RWPE2 (cell line): ENCODE measurements at regions not wholly inside any gene's neighbourhood (a gene's known extent, or its start where the extent isn't known, plus 50 kb on each side); places are given as distances from the start of the nearest gene placed in this dataset.

Experiments
- ATAC-seq: fragments of 200-7000 bp; cut with Tn5 transposase; 3 replicates; pipeline ENCODE4 v1.9.1; 2021; ENCODE audit warnings: low read depth
- DNase-seq: peaks from one replicate; pipeline ENCODE4 v3.0.0-alpha.2; 2020; ENCODE audit warnings: low spot score
- H3K27ac ChIP-seq: fragments of 450-650 bp; 2 replicates; pipeline ENCODE4 v1.5.1; 2017; ENCODE audit warnings: mild to moderate bottlenecking; ENCODE audit not compliant: poor library complexity, severe bottlenecking
- H3K27me3 ChIP-seq: fragments of 250-450 bp; sonication (Bioruptor Pico); 2 replicates; pipeline ENCODE4 v1.5.1; 2021; ENCODE audit warnings: mild to moderate bottlenecking, moderate library complexity; ENCODE audit not compliant: insufficient read depth, poor library complexity, severe bottlenecking
- H3K36me3 ChIP-seq: fragments of 250-450 bp; sonication (Bioruptor Pico); 2 replicates; pipeline ENCODE4 v1.5.1; 2020; ENCODE audit warnings: low read depth, mild to moderate bottlenecking, moderate library complexity
- H3K4me1 ChIP-seq: fragments of 250-450 bp; sonication (Bioruptor Pico); 2 replicates; pipeline ENCODE4 v1.5.1; 2021; ENCODE audit warnings: mild to moderate bottlenecking, moderate library complexity; ENCODE audit not compliant: insufficient read depth, poor library complexity, severe bottlenecking
- H3K4me3 ChIP-seq: fragments of 250-450 bp; sonication (Bioruptor Pico); 2 replicates; pipeline ENCODE4 v1.5.1; 2021; ENCODE audit warnings: mild to moderate bottlenecking, moderate library complexity; ENCODE audit not compliant: severe bottlenecking
- H3K9me3 ChIP-seq: fragments of 250-450 bp; sonication (Bioruptor Pico); 2 replicates; pipeline ENCODE4 v1.5.1; 2021; ENCODE audit warnings: mild to moderate bottlenecking, moderate library complexity; ENCODE audit not compliant: severe bottlenecking
- TF ChIP-seq, protein P1 (sequence below): fragments of 450-650 bp; IDR thresholded peaks from one replicate; pipeline ENCODE4 v1.5.1; 2017; ENCODE audit warnings: mild to moderate bottlenecking, moderate library complexity; ENCODE audit not compliant: poor library complexity, severe bottlenecking

DNA sequence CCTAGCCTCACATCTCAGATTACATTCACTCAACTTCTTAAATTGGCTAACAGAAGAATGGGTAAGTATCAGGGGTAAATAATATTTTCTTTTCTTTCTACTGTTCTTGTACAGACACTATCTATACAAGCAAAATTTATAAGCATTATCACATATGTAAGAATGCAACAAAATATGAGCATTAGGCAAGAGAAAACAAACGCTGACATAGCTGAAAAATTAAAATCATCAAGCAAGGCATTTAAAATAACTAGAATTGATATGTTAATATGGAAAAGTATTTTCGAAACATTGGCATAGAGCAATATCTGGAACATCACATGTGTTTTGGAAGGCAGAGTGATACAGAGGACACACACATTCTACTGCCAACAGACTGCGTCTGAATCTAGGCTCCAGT lies 1175.3 kb upstream of the LRRN3 start:
- ATAC-seq (no peak), DNase-seq (no peak)
- no peaks in the 10 kb centered on the region for H3K36me3 ChIP-seq
- H3K9me3 ChIP-seq, result no peaks in the 10 kb centered on the region
- H3K4me1 ChIP-seq, result no peaks in the 10 kb centered on the region
- H3K27ac ChIP-seq, result no peak overlapping the region
- TF ChIP-seq, protein P1, sequence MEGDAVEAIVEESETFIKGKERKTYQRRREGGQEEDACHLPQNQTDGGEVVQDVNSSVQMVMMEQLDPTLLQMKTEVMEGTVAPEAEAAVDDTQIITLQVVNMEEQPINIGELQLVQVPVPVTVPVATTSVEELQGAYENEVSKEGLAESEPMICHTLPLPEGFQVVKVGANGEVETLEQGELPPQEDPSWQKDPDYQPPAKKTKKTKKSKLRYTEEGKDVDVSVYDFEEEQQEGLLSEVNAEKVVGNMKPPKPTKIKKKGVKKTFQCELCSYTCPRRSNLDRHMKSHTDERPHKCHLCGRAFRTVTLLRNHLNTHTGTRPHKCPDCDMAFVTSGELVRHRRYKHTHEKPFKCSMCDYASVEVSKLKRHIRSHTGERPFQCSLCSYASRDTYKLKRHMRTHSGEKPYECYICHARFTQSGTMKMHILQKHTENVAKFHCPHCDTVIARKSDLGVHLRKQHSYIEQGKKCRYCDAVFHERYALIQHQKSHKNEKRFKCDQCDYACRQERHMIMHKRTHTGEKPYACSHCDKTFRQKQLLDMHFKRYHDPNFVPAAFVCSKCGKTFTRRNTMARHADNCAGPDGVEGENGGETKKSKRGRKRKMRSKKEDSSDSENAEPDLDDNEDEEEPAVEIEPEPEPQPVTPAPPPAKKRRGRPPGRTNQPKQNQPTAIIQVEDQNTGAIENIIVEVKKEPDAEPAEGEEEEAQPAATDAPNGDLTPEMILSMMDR, result no peak
- no peak overlapping the region for H3K4me3 ChIP-seq
- no peaks in the 10 kb centered on the region for H3K27me3 ChIP-seq

DNA sequence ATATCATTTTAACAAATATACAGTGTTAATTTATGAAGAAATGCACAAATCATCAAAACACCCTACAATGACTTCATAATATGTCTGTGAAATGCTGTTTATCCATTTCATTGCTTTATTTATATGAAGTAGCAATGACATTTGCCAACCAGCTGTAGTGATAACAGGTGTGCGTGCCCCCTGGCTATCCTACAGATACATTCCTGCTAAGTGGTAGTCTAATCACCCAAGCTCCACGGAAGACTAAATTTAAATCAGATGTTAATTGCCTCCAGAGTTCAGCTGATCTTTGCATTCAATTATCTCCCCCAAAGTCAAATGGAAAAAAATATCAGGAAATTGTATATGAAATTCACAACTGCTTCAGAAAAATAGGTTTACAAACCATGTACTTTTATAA lies 1164.2 kb upstream of the LRRN3 start:
- Histone ChIP-seq H3K9me3 (peaks cover 2% of the 10 kb centered on the region), H3K4me1 (no peaks in the 10 kb centered on the region), H3K4me3 (no peak overlapping the region), H3K27me3 (no peaks in the 10 kb centered on the region), H3K36me3 (no peaks in the 10 kb centered on the region), H3K27ac (no peak overlapping the region)
- TF ChIP-seq, protein P1, result no peak
- DNase-seq (no peak), ATAC-seq (no peak)

DNA sequence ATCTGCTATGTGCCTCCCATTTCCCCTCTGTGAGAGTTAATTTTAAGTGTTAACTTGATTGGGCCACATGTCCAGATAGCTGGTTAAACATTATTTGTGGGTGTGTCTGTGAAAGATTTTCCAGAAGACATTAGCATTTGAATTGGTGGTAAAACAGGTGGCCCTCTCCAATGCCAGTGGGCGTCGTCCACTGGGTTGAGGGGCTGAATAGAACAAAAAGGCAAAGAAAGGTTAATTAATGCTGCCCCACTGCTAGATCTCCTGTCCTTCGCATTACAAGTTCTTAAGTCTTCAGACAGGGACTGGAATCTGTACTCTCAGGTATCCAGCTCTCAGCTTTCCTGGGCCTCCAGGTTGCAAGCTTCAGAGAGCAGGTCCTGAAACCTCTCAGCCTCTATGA lies 1160.9 kb upstream of the LRRN3 start:
- ATAC-seq, result no peak
- no peaks in the 10 kb centered on the region for H3K4me1 ChIP-seq
- DNase-seq, result no peak
- H3K9me3 ChIP-seq, result peaks cover 2% of the 10 kb centered on the region
- no peaks in the 10 kb centered on the region for H3K36me3 ChIP-seq
- no peak overlapping the region for H3K4me3 ChIP-seq
- TF ChIP-seq, protein P1, result no peak
- H3K27me3 ChIP-seq, result no peaks in the 10 kb centered on the region
- no peak overlapping the region for H3K27ac ChIP-seq

DNA sequence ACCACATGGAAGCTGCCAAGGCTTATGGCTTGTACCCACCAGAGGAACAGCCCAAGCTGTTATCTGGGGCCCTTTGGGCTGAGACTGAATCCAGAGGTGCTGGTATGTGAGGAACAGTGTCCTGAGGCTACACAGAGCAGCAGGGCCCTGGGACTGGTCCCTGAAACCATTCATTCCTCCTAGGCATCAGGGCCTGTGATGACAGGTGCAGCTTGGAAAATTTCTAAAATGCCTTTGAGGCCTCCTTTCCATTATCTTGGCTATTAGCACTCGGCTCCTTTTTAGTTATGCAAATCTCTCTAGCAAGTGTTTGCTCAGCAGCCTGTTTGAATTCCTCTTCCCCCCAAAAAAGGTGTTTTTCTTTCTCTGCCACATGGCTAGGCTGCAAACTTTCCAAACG lies 1151.7 kb upstream of the LRRN3 start:
- DNase-seq, result no peak
- no peaks in the 10 kb centered on the region for H3K36me3 ChIP-seq
- TF ChIP-seq, protein P1, result no peak
- H3K27ac ChIP-seq, result no peak overlapping the region
- no peaks in the 10 kb centered on the region for H3K4me1 ChIP-seq
- no peaks in the 10 kb centered on the region for H3K9me3 ChIP-seq
- no peak overlapping the region for H3K4me3 ChIP-seq
- no peak for ATAC-seq
- H3K27me3 ChIP-seq, result no peaks in the 10 kb centered on the region

DNA sequence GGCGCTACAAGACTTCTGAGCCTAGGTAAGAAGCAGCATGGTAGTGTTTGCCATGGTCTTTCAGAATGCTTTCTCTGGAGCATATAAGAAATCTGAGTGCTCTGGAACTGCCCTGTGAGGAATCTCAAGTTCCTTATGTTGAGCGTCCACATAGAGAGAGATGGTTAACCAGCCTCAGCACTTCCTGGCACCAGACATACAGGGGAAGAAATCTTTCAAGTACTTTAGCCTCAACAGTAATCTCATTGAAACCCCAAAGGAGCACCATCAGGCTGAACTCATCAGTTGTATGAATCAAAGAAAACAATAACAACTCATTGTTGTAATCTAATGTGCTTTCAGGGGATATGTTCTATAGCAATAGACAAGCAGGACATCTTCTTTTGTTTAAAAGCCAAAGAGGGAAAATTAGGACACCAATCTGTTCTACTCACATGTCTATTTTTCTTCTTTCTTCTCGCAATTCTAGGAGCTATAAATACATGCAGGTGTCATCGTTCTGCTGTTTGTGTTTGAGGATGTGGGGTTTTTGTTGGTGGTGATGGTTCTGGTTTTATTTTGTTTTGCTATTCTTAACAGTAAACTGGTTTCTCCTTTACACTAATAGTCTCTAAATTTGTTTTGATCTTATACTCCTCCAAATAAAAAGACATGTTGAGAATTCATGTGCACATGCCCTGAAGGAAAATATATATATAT lies 1145.0 kb upstream of the LRRN3 start:
- Histone ChIP-seq H3K4me3 (no peak overlapping the region), H3K36me3 (no peaks in the 10 kb centered on the region), H3K27me3 (no peaks in the 10 kb centered on the region), H3K9me3 (no peaks in the 10 kb centered on the region), H3K27ac (no peak overlapping the region), H3K4me1 (no peaks in the 10 kb centered on the region)
- DNase-seq (no peak), ATAC-seq (no peak)
- TF ChIP-seq, protein P1, result no peak
